HG03103 (cell line): ENCODE measurements at regions not wholly inside any gene's neighbourhood (a gene's known extent, or its start where the extent isn't known, plus 50 kb on each side); places are given as distances from the start of the nearest gene placed in this dataset.
A peak's percentile ranks its signal among the peaks of the same experiment; 100 is the strongest.
"Not testable (repeated sequence)": the region's sequence is repeated elsewhere in the genome, so short reads cannot be mapped to it uniquely, and the experiment has no call there.

Experiments
- ATAC-seq: cut with Tn5 transposase; IDR thresholded peaks from one replicate; pipeline ENCODE4 v1.9.1; 2021; ENCODE audit warnings: low read depth; ENCODE audit not compliant: unreplicated experiment

DNA sequence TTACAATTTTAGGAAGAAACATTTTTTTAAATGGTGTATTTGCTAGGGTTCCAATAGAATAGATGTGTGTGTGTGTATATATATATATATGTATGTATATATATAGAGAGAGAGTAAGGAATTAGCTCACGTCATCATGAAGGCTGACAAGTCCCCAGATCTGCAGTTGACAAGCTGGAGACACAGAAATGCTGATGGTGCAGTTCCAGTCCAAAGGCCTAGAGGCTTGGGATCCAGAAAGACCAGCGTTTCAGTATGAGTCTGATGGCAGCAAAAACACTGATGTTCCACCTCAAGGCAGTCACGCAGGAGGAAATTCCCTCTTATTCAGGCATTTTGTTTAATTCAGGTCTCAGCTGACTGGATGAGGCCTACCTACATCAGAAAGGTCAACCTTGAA is 386.8 kb downstream of the PTH2R start:
- no peak for ATAC-seq

DNA sequence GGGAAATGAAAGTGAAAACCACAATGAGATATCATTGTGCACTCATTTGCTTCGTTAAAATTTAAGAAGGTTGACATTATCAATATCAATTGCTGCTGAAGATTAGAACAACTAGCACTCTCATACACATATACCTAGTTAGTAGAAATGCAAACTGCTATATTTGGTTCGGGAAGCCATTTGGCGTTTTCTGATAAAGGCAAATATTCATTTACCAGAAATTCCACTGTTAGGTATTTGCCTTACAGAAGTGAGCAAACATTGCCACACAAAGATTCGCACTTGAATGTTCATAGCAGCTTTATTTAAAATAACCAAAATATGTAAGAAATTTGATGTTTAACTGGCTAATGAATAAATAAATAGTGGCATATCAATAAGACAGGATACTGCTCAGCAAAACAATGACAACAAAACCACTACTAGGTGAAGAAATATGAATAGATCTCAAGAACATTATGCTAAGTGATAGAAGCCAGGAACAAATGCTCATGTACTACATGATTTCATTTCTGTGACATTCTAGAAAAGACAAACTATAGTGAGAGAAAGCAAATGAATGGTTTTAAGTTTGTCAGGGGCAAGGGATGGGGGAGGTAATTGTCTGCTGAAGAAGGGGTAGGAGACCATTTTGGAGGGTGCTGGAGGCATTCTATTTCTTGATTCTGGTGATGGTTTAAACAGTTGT is 387.8 kb downstream of the PTH2R start:
- ATAC-seq = no peak

DNA sequence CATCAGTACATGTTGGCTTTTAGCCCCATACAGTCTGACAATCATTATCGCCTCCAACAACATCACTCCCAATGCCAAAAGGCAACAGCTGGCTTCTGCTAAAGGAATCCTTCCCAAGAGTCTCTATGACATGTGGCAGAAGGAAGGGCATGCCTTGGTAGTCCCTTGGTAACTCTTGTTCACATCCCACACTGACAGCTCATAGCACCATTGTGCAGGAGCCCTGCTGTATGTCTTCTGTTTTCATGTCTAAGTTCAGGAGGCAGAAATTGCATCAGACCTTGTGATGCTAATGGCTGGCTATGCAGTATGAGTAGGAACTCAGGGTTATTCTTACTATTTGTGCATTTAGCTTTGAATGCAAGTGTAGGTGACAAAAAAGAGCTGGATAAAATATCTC is 392.1 kb downstream of the PTH2R start:
- no peak for ATAC-seq

DNA sequence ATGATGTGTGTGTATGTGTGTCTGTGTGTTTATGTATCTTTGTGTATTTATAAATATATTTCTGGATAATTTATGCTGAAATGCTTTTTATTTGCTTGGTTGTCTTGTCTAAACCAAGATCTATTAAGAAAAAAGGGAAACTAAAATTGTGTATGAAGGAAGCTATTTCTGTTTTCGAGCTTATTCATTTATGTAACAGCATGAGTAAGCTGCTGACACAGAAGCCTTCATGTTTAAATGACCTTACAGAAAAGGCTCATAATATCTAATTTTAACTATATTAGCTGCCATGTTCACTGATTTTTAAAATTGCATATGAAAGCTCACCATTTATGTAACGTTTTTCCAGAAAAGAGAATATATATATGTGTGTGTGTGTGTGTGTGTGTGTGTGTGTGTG is 392.8 kb downstream of the PTH2R start:
- no peak for ATAC-seq

DNA sequence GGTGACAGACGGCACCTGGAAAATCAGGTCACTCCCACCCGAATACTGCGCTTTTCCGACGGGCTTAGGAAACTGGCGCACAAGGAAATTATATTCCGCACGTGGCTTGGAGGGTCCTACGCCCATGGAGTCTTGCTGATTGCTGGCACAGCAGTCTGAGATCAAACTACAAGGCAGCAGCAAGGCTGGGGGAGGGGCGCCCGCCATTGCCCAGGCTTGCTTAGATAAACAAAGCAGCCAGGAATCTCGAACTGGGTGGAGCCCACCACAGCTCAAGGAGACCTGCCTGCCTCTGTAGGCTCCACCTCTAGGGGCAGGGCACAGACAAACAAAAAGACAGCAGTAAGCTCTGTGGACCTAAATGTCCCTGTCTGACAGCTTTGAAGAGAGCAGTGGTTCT is 394.3 kb downstream of the PTH2R start:
- ATAC-seq = not testable (repeated sequence)

DNA sequence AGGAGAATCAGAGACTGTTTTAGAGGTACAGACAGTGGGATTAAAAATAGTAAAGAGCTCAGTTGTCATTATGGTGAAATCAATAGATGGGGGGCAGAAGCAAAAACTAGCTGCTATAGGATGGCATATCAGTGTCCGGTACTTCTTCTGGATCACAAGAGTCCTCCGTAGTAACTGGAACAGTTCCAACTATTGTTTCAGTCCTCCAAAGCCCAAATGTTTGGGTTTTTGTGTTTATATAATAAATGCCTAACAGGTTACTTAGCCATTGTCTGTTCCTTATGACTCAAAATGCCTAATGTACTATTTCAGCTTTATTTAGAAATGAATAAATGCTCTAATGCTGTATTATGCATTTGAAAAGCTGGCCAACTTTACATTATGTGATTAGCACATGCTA is 401.2 kb downstream of the PTH2R start:
- ATAC-seq = no peak

DNA sequence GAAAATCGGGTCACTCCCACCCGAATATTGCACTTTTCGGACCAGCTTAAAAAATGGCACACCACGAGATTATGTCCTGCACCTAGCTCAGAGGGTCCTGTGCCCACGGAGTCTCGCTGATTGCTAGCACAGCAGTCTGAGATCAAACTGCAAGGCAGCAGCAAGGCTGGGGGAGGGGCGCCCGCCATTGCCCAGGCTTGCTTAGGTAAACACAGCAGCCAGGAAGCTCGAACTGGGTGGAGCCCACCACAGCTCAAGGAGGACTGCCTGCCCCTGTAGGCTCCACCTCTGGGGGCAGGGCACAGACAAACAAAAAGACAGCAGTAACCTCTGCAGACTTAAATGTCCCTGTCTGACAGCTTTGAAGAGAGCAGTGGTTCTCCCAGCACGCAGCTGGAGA is 405.3 kb downstream of the PTH2R start:
- not testable (repeated sequence) for ATAC-seq

DNA sequence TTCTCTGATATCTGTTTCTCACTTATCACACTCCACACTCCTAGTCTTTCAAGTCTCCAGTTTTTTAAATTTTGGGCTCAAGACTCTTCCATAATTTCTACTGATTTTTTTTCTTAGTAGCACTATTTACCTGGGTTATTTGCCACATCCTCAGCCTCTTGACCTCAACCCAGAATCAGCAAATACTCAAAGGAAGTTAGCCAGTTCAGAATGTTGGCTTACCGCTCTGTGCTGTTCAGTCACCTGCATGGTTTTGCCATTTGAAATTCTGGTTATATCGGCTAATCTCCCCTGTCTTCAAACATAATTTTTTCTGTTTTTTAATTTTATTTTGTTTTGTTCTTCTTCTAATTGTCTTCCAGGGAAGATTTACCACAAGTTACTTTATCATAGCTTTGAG is 412.6 kb downstream of the PTH2R start:
- no peak for ATAC-seq

DNA sequence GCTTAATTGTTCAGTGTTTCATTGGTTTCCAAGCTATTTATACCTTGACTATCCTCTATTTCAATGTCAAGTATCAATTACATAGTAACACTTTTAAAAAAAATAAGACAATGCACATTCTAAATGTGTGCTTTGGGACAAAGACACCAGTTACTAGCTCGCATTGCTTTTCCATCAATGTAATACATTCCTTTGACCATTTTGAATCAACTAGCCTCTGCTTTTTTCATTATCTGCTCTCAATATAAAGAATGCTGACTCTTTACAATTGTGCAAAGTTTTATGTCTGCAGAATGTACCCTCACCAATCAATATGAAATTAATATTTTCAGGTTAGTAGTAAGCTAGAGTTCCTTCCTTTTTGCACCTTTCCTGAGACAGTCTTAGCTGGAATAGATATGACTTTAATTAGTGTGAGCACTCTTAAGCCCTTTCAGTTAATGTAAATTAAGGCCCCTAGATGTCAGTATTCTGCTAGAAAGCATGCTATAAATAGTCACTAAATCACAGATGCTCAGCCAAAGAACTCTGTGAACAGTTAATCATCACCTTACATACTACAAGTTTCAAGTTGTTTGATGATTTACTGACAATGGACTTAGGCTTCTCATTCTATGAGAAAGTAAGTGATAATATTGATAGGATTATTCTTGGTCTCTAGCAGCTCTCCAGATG is 413.6 kb downstream of the PTH2R start:
- peak; percentile 80 for ATAC-seq

DNA sequence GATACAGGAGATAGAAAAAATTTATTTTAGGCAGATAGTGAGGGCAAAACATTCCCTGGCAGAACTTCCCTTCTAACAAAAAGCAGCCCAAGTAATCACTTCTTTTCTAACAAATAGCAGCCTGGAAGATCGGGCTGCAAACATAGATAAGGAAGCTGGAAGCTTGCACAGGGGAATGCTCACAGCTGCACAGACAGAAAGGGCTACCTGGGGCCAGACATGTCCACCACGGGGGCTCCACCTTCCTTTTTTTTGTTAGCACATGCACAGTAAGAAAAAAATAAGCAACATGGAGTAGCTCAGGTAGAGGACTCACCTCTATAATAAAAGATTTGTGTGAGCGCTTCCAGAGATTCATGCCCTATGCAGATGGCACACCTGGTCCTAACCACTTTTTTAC is 420.5 kb downstream of the PTH2R start:
- no peak for ATAC-seq

DNA sequence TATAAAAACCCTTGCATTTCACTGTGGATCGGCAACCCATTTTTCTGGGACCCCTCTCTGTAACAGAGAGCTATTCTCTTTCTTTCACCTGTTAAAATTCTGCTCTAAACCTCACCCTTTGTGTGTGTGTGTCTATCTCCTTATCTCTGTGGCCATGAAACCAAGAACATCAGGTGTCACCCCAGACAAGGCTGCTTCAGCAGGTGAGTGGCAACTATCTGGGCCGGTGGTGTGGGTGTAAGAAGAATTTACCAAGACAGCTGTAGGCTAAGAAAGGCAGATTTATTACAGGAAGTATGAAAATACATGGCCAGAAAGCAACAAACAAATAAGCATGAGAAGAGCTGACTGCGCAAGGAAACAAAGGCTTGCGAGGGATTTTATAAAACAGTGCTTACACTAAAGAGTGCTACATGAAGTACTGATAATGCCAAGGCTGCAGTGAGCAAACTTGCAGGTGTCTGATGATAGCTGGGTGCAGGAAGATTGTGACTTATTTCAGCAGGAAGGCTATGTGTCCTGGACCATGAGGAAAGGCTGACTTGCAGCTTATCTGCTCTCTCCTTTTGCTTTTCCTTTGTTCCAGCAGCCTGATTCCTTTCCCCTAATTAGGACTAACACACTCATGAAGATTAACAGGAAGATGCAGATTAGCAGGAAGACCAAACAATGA is 421.1 kb downstream of the PTH2R start:
- ATAC-seq = no peak

DNA sequence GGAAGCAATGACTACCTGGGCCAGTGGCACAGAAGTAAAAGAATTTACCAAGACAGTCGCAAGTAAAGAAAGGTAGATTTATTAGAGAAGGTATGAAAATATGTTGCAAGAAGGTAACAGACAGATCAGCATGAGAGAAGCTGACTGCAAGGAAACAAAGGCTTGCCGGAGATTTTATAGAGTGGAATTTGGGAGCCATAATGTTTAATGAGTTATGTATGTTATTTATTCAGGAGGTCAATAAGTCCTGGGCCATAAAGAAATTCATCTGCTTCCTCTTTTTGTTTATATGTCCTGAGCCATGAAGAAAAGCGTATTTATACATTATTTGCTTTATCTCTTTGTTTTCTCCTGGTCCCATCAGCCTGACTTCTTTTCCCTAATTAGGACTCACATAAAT is 423.6 kb downstream of the PTH2R start:
- no peak for ATAC-seq

DNA sequence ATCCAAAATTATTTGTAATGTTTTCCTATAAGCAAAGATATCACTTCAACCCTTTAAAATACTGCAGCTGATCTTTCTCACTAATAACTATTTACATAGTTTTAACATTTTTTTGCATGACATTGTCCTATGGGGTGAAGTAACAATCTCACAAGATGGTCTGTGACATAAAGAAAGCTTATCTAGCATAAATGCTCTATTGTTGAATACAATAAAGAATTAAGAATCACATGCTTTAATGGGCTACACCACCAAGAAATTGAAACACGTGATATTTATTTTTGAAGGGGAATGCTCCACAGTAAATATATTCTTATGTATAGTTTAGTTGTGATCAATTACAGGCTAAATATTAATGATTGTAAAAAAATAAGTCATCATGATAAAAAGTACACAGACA is 441.1 kb downstream of the PTH2R start:
- no peak for ATAC-seq

DNA sequence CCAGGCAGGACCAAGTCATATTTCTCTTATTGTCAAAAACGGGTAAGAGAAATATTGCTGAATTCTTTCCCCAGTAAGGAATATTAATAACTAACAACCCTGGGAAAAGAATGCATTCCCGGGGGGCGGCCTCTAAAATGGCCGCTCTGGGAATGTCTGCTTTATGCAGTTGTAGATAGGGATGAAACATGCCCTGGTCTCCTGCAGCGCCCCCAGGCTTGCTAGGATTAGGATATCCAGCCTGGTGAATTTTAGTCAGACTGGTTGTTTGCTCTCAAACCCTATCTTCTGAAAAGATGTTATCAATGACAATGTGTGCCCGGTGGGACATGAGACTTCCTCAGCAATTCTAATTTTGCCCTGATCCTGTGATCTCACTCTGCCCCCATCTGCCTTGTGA is 448.1 kb downstream of the PTH2R start:
- ATAC-seq = no peak

DNA sequence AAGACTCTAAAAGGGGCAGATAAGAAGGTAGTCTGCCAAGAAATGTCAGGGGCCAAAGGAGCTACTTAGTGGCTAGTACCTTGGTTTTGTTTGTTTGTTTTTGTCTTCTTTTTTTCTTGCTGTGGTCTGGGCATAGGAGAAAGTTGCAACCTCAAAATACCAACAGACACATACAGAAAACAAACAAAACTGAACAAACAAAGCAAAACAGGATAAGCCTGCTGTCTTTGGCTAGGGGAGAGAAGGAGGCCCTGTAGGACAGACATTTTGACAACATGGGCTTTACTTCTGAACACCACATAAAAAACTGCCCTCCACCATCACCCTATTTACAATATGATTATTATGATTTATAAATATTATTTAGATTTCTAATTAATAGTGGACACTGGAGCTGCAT is 460.8 kb downstream of the PTH2R start:
- no peak for ATAC-seq

DNA sequence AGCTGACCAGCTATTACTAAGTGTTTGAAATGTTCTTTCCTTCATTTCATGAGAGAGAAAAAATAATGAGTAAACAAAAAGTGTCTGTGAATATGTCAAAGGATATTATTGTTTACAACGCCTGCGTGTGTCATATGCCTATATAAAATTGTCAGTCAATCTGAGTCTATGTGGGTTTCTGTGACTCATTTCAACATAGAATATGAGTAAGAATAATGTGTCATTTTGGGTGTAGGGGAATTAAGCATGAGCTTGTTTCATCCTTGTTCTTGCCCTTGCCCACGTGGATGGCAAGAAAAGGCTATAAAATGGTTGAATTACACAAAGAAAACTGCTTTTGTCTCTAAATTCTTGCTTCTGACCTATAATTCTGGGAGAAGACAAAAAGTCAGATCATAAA is 466.0 kb downstream of the PTH2R start:
- no peak for ATAC-seq

DNA sequence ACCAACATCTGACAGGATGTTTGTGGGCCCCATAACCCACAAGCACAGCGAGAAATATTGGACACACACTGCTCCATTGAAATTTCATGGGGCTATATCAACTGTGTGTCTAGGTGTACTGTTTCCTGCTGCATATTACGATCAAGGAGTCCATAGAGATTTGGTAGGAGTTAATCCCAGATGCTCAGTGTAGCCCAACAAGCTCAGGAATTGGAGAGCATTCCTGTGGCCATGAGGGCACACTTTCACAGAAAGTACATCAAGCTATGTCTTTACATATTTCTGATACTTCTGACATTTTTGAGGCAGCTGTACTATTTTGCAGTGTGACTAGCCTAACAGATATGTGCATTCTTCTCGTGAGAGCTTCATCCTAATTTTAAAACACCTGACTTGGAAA is 473.1 kb downstream of the PTH2R start:
- no peak for ATAC-seq

DNA sequence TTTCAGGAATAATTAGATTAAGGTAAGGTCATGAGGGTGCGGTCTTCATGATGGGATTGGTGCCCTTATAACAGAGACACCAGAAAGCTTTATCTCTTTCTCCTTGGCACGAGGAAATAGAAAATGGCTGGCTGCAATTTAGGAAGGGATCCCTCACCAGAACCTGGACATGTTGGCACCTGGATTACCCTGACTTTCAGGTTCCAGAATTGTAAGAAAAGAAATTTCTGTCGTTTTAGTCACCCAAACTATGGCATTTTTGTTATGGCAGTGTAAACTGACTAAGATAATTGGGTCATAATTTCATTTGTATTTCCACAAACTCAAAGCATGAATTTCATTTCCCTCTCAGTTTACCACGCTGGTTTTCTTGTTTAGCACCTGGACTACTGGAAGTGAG is 473.6 kb downstream of the PTH2R start:
- ATAC-seq = no peak

DNA sequence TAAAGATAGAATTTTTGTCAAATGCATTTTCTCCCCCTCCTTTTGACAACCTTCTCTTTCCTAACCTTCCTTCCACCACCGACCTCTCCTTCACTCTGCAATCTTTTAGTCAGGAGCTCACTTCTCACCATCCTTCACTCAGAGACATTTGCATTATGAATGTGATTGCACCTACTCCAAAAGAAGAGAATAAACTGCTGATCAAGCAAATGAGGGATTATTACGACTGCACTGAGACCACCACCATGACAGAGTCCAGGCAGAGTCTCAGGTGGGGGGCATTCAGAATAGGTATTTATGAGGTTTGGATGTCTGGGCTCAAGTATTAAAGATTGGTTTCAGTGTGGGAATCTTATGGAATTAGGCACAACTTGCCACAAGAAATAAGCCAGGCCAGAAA is 483.9 kb downstream of the PTH2R start:
- ATAC-seq = no peak

DNA sequence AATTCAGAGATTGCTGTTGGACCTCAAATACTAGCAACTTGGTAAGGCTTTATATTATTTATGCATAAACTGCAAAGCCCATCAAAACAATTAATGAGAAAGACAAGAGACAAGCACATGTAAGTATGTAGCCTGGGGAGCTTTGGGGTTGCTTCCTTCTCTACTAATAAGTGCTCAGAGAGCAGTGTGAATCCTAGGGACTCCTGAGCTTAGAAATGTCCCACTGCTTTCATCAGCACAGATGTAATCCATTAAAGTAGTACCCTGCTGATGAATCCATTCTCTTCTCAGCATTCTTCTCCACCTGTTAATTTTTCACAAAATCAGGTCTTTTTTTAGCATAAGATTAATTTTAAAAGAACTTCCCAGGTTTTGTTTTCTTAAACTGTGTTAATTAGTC is 485.6 kb downstream of the PTH2R start:
- ATAC-seq = no peak

DNA sequence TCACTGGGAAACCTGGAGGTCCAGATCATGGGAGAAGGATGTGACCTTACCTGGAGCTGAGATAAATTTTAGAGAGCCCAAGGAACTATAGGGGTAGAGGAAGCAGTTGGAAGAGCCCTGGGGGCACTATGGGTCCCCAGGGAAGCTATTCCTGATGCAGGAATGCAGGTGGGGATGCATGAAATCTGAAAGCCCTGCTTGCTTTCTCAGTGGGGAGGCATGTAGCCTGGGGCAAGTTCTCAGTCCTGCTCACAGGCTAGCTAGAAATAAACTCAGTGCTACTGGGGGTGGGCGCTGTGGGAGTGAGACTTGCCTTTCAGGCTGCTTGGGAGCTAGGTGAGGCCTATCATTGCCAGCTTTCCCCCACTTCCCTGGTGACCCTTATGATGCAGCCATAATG is 499.7 kb downstream of the PTH2R start:
- ATAC-seq = no peak

DNA sequence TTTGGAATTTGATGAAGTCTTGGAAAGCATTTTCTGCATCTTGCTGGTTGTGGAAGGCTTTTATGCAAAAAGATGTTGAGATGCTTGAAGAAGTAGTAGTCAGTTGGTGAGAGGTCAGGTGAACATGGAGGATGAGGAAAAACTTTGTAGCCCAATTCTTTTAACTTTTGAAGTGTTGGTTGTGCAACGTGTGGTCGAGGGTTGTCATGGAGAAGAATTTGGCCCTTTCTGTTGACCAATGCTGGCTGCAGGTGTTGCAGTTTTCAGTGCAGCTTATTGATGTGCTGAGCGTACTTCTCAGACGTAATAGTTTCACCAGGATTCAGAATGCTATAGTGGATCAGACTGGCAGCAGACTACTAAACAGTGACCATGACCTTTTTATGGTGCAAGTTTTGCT is 508.4 kb upstream of the MAP2 start:
- no peak for ATAC-seq
